ENCODE measurements at regions not wholly inside any gene's neighbourhood (a gene's known extent, or its start where the extent isn't known, plus 50 kb on each side); places are given as distances from the start of the nearest gene placed in this dataset.
"Not testable (repeated sequence)": the region's sequence is repeated elsewhere in the genome, so short reads cannot be mapped to it uniquely, and the experiment has no call there.

- DNase-seq: no peak
Observed at GRCh38 chr7:68875857-68876256, 722.4 kb upstream of the AUTS2 start.

- not testable (repeated sequence) for DNase-seq
Observed at GRCh38 chr7:68887116-68887515, 711.2 kb upstream of the AUTS2 start.

GRCh38 chr7:68888971-68889385 lies 709.3 kb upstream of the AUTS2 start:
- no peak for DNase-seq

- DNase-seq: peak; percentile 56
Observed at GRCh38 chr7:68892236-68892635, 706.0 kb upstream of the AUTS2 start.

GRCh38 chr7:68893411-68893810 lies 704.9 kb upstream of the AUTS2 start:
- DNase-seq: no peak

- DNase-seq: not testable (repeated sequence)
Observed at GRCh38 chr7:68899156-68899555, 699.1 kb upstream of the AUTS2 start.

- DNase-seq: peak; percentile 15
Observed at GRCh38 chr7:68900096-68900495, 698.2 kb upstream of the AUTS2 start.

- DNase-seq: peak; percentile 64
Observed at GRCh38 chr7:68904630-68905029, 693.6 kb upstream of the AUTS2 start.

GRCh38 chr7:68911754-68912153 lies 686.5 kb upstream of the AUTS2 start:
- no peak for DNase-seq

GRCh38 chr7:68914006-68914405 lies 684.3 kb upstream of the AUTS2 start:
- DNase-seq: no peak

GRCh38 chr7:68917041-68917651 lies 681.1 kb upstream of the AUTS2 start:
- no peak for DNase-seq

- DNase-seq: no peak
Observed at GRCh38 chr7:68918621-68919020, 679.7 kb upstream of the AUTS2 start.

- DNase-seq: no peak
Observed at GRCh38 chr7:68922850-68923249, 675.4 kb upstream of the AUTS2 start.

- DNase-seq: no peak
Observed at GRCh38 chr7:68925241-68925640, 673.0 kb upstream of the AUTS2 start.

- peak; percentile 90 for DNase-seq
Observed at GRCh38 chr7:68929781-68930261, 668.5 kb upstream of the AUTS2 start.

GRCh38 chr7:68936471-68937035 lies 661.7 kb upstream of the AUTS2 start:
- DNase-seq: no peak

GRCh38 chr7:68938151-68938550 lies 660.1 kb upstream of the AUTS2 start:
- no peak for DNase-seq

- DNase-seq: no peak
Observed at GRCh38 chr7:68943786-68944185, 654.5 kb upstream of the AUTS2 start.

- peak; percentile 53 for DNase-seq
Observed at GRCh38 chr7:68955656-68956055, 642.6 kb upstream of the AUTS2 start.

GRCh38 chr7:68958571-68958970 lies 639.7 kb upstream of the AUTS2 start:
- no peak for DNase-seq

GRCh38 chr7:68963552-68963951 lies 634.7 kb upstream of the AUTS2 start:
- DNase-seq: peak; percentile 97

GRCh38 chr7:68964060-68964459 lies 634.2 kb upstream of the AUTS2 start:
- peak; percentile 68 for DNase-seq

GRCh38 chr7:68965351-68965750 lies 632.9 kb upstream of the AUTS2 start:
- no peak for DNase-seq

GRCh38 chr7:68967598-68967997 lies 630.7 kb upstream of the AUTS2 start:
- no peak for DNase-seq

GRCh38 chr7:68969571-68969970 lies 628.7 kb upstream of the AUTS2 start:
- no peak for DNase-seq

Measured in fibroblast of skin of right quadriceps (primary cell).